HCT116 (cell line): ENCODE measurements at regions not wholly inside any gene's neighbourhood (a gene's known extent, or its start where the extent isn't known, plus 50 kb on each side); places are given as distances from the start of the nearest gene placed in this dataset.

Experiments
- ATAC-seq: fragments of 200-7000 bp; cut with Tn5 transposase; 2 replicates; pipeline ENCODE4 v1.9.1; 2020; ENCODE audit warnings: mild to moderate bottlenecking, moderate library complexity
- BruUV-seq: library from RNA; stranded (reverse); fragments of 400-500 nt; replicated peaks from 2 replicates; lab custom pipeline; 2021; lab: Mats Ljungman, UMichigan
- CTCF ChIA-PET: fragments of 300-600 bp; sonication (Branson Sonifier 250); formaldehyde crosslinking; loops from one replicate; lab custom pipeline; 2021; ENCODE audit warnings: antibody characterized with exemption; lab: Charles Lee
- POLR2A ChIA-PET: fragments of 300-600, 350-600 bp; sonication (Branson Sonifier 250); formaldehyde crosslinking; loops from one replicate; lab custom pipeline; 2021; ENCODE audit warnings: antibody characterized with exemption; lab: Charles Lee
- RAD21 ChIA-PET, 2 experiments: fragments of 300-600 bp; sonication (Branson Sonifier 250); formaldehyde crosslinking; loops; one replicate each; lab custom pipeline; 2023; ENCODE audit warnings: low total read pairs in 2 of 2; ENCODE audit not compliant: uncharacterized antibody in 2 of 2, unreplicated experiment in 2 of 2, low non-redundant PET in 1 of 2; lab: Charles Lee
- DNase-seq: peaks from one replicate; pipeline ENCODE4 v3.0.0-alpha.2; 2010; ENCODE audit warnings: low read depth, low spot score
- H2AFZ ChIP-seq: fragments of 200-600 bp; shearing (Covaris generic), sonication (generic); 2 replicates; pipeline ENCODE4 v1.6.1; 2017; ENCODE audit warnings: low read depth, mixed run types, mixed read lengths, antibody characterized with exemption, low read length; ENCODE audit not compliant: poor library complexity, severe bottlenecking
- H3K27ac ChIP-seq: 2 replicates; pipeline ENCODE4 v1.5.1; 2012; ENCODE audit warnings: low read depth, low read length
- H3K27me3 ChIP-seq: fragments of 200-600 bp; sonication (generic); 2 replicates; pipeline ENCODE4 v1.6.1; 2016; ENCODE audit warnings: mixed run types, low read length, mixed read lengths; ENCODE audit not compliant: insufficient read depth
- H3K36me3 ChIP-seq, 2 experiments: fragments of 200-500 bp in 1 of 2; fragments of 200-600 bp in 1 of 2; sonication (Bioruptor generic) in 1 of 2; sonication (generic) in 1 of 2; 2 replicates each; pipeline versions ENCODE4 v1.5.1 to v1.6.1; 2014 to 2016; ENCODE audit warnings: low read length in 2 of 2, inconsistent platforms in 1 of 2, mixed read lengths in 1 of 2, mixed run types in 1 of 2; ENCODE audit not compliant: insufficient read depth in 2 of 2, control insufficient read depth in 1 of 2
- H3K4me1 ChIP-seq, 2 experiments: fragments of 200-600 bp in 1 of 2; sonication (generic) in 1 of 2; 2 replicates each; pipeline versions ENCODE4 v1.5.1 to v1.6.1; 2012 to 2017; ENCODE audit warnings: low read length in 2 of 2, inconsistent platforms in 1 of 2, mild to moderate bottlenecking in 1 of 2, mixed read lengths in 1 of 2, mixed run types in 1 of 2, moderate library complexity in 1 of 2; ENCODE audit not compliant: insufficient read depth in 2 of 2, control insufficient read depth in 1 of 2
- H3K4me2 ChIP-seq: fragments of 200-600 bp; sonication (generic); 2 replicates; pipeline ENCODE4 v1.6.1; 2017; ENCODE audit warnings: mixed run types, low read length, mixed read lengths
- H3K4me3 ChIP-seq, 2 experiments: fragments of 200-600 bp in 1 of 2; sonication (generic) in 1 of 2; replicated peaks in 1 of 2; 2 replicates each; pipeline ENCODE4 v1.5.1; 2011 to 2016; ENCODE audit warnings: low read length in 2 of 2, control low read depth in 1 of 2, low read depth in 1 of 2, mild to moderate bottlenecking in 1 of 2, mixed read lengths in 1 of 2, mixed run types in 1 of 2
- H3K79me2 ChIP-seq: fragments of 200-600 bp; sonication (generic); 2 replicates; pipeline ENCODE4 v1.6.1; 2017; ENCODE audit warnings: mild to moderate bottlenecking, mixed run types, low read length, moderate library complexity, mixed read lengths; ENCODE audit not compliant: insufficient read depth
- H3K9ac ChIP-seq: fragments of 200-600 bp; sonication (generic); 2 replicates; pipeline ENCODE4 v1.6.1; 2016; ENCODE audit warnings: low read length, mixed read lengths
- H3K9me2 ChIP-seq: fragments of 200-600 bp; sonication (generic), shearing (Covaris generic); 2 replicates; pipeline ENCODE4 v1.6.1; 2017; ENCODE audit warnings: mixed run types, mild to moderate bottlenecking, moderate library complexity; ENCODE audit not compliant: insufficient read depth
- H3K9me3 ChIP-seq, 2 experiments: fragments of 200-500 bp in 1 of 2; fragments of 200-600 bp in 1 of 2; sonication (Bioruptor generic) in 1 of 2; sonication (generic) in 1 of 2; 2 replicates each; pipeline ENCODE4 v1.6.1; 2014 to 2017; ENCODE audit warnings: low read length in 2 of 2, mixed read lengths in 2 of 2, inconsistent platforms in 1 of 2, low read depth in 1 of 2, mild to moderate bottlenecking in 1 of 2, mixed run types in 1 of 2, moderate library complexity in 1 of 2; ENCODE audit not compliant: control insufficient read depth in 1 of 2, insufficient read depth in 1 of 2
- H4K20me1 ChIP-seq: fragments of 200-600 bp; sonication (generic), shearing (Covaris generic); 2 replicates; pipeline ENCODE4 v1.6.1; 2017; ENCODE audit warnings: mixed run types, mild to moderate bottlenecking, moderate library complexity; ENCODE audit not compliant: insufficient read depth
- CBX3 ChIP-seq: IDR thresholded peaks from 2 replicates; pipeline ENCODE4 v1.6.1; 2012; ENCODE audit warnings: low read depth
- CEBPB ChIP-seq: IDR thresholded peaks from 2 replicates; pipeline ENCODE4 v1.6.1; 2012; ENCODE audit warnings: low read depth
- CTCF ChIP-seq, 3 experiments: fragments of 200-600 bp in 1 of 3; sonication (generic) in 1 of 3; IDR thresholded peaks in 2 of 3; conservative IDR thresholded peaks in 1 of 3; 2 replicates each; pipeline ENCODE4 v1.5.1; 2012 to 2017; ENCODE audit warnings: low read depth in 2 of 3, low read length in 2 of 3, antibody characterized with exemption in 1 of 3, borderline replicate concordance in 1 of 3, control low read depth in 1 of 3, mild to moderate bottlenecking in 1 of 3, mixed read lengths in 1 of 3, mixed run types in 1 of 3, moderate library complexity in 1 of 3; ENCODE audit not compliant: insufficient read depth in 1 of 3
- RAD21 ChIP-seq: IDR thresholded peaks from 2 replicates; pipeline ENCODE4 v1.6.1; 2012; ENCODE audit warnings: low read depth, mild to moderate bottlenecking
- REST ChIP-seq: IDR thresholded peaks from 2 replicates; pipeline ENCODE4 v1.6.1; 2012; ENCODE audit warnings: low read depth
- SP1 ChIP-seq: IDR thresholded peaks from 2 replicates; pipeline ENCODE4 v1.6.1; 2012; ENCODE audit warnings: low read depth
- ZBTB33 ChIP-seq: IDR thresholded peaks from 2 replicates; pipeline ENCODE4 v1.6.1; 2011; ENCODE audit warnings: mild to moderate bottlenecking, low read length, moderate library complexity; ENCODE audit not compliant: insufficient replicate concordance; ENCODE audit errors: extremely low read depth
- intact Hi-C: fragments of 100-400 bp; cut with micrococcal nuclease; formaldehyde crosslinking; loops from 2 replicates; pipeline ENCODE4 v1.10.0; 2022

- no TSS peak for BruUV-seq
- Histone ChIP-seq H3K9me3 (no peaks in the 10 kb centered on the region), H4K20me1 (no peaks in the 10 kb centered on the region), H3K27ac (peak overlapping the region; percentile 51), H3K36me3 (no peaks in the 10 kb centered on the region), H3K4me3 (peak overlapping the region; percentile 92 to 96), H3K4me2 (peak overlapping the region; percentile 98), H3K27me3 (no peaks in the 10 kb centered on the region), H2AFZ (peak overlapping the region; percentile 23), H3K9ac (peak overlapping the region; percentile 84), H3K4me1 (peaks cover 11 to 13% of the 10 kb centered on the region in 2 experiments; a peak in 3 of 4 replicates), H3K9me2 (no peaks in the 10 kb centered on the region), H3K79me2 (no peaks in the 10 kb centered on the region)
- ATAC-seq (peak; percentile 40), DNase-seq (no peak)
- no peak for TF ChIP-seq ZBTB33
- RAD21 ChIA-PET, result no interaction called here
- POLR2A ChIA-PET, result no interaction called here
- intact Hi-C loops, result loop anchor here (5.0 kb wide), 2 partner anchors 256 to 351 kb away; no protein-coding TSS in a partner anchor
- CTCF ChIA-PET, result interaction anchor here (0.6 to 1.3 kb wide), 2 partner anchors 315 to 352 kb away, joined by 3 read pairs; no protein-coding TSS in a partner anchor
Observed at GRCh38 chr15:62390791-62391640, 225.9 kb upstream of the C2CD4B start.

DNA sequence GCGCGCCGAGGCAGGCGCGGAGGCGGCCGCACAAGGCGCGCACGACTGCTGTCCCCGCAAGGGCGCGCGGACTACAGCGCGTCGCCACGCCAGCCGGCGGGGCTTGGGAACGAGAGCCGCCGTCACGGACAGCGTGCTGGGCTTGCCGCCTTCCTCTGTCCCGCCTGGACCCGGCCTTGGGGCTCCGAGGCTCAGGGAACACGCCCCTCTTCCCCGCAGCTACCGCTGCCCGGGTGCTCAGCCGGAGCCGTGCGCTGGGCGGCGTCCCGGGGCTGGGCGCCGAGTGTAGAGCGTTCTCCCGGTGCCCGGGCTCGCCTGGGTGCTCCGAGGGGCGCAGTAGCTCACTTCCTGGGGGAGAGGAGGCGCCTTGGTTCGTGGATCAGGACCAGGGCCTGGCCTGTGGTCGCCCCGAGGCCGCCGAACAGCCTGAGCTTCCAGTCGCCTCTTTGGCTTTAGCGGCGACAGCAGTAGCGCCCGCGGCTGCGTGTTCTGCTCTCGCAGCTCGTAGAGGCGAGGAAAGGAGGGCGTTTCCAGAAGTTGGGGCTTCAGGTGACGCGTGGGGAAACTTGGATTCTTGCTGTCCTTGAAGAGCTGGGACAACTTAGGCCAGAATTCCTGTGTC is 226.7 kb upstream of the C2CD4B start:
- RAD21 ChIA-PET, result no interaction called here
- DNase-seq, result no peak
- POLR2A ChIA-PET, result no interaction called here
- TF ChIP-seq CBX3 (no peak), RAD21 (peak; percentile 52), REST (no peak), CEBPB (no peak), CTCF (IDR thresholded peaks at IDR 0.05 in 2 of 3, conservative IDR thresholded peaks at IDR 0.05 in 1 of 3; ENCODE audit: borderline replicate concordance in 1 of 3, insufficient read depth in 1 of 3, low read depth in 2 of 3, low read length in 2 of 3) (peak in 1 of 3 experiments; percentile 43; a peak in 1 of 6 replicates), SP1 (no peak)

More for the DNA sequence above, 226.7 kb upstream of the C2CD4B start:
- Histone ChIP-seq H3K9me2 (no peaks in the 10 kb centered on the region), H2AFZ (no peak overlapping the region), H3K79me2 (no peaks in the 10 kb centered on the region), H3K9me3 (no peaks in the 10 kb centered on the region), H3K4me2 (peak overlapping the region; percentile 98), H3K9ac (peak overlapping the region; percentile 84), H3K36me3 (no peaks in the 10 kb centered on the region), H3K4me3 (peak overlapping the region; percentile 92 to 96), H3K27me3 (no peaks in the 10 kb centered on the region), H4K20me1 (no peaks in the 10 kb centered on the region), H3K27ac (peak overlapping the region; percentile 51), H3K4me1 (peaks cover 11 to 13% of the 10 kb centered on the region in 2 experiments; a peak in 3 of 4 replicates)
- peak; percentile 56 for ATAC-seq
- no TSS peak for BruUV-seq
- intact Hi-C loops, result loop anchor here (5.0 kb wide), 2 partner anchors 256 to 351 kb away; no protein-coding TSS in a partner anchor
- CTCF ChIA-PET, result interaction anchor here (0.6 to 1.3 kb wide), 2 partner anchors 315 to 351 kb away, joined by 3 read pairs; no protein-coding TSS in a partner anchor
